ENCODE measurements at regions not wholly inside any gene's neighbourhood (a gene's known extent, or its start where the extent isn't known, plus 50 kb on each side); places are given as distances from the start of the nearest gene placed in this dataset.
"Not testable (repeated sequence)": the region's sequence is repeated elsewhere in the genome, so short reads cannot be mapped to it uniquely, and the experiment has no call there.

- Mint-ChIP-seq H3K27me3 (ENCODE audit: insufficient read depth, low read depth, poor library complexity) (peaks cover 7% of the 10 kb centered on the region), H3K36me3 (ENCODE audit: low read depth) (no peaks in the 10 kb centered on the region), H3K4me3 (no peak overlapping the region), H3K4me1 (peaks cover 41% of the 10 kb centered on the region), H3K9me3 (no peaks in the 10 kb centered on the region), H3K27ac (no peak overlapping the region)
- Histone ChIP-seq H3K4me3 (no peak overlapping the region), H3K9me2 (ENCODE audit: insufficient read depth) (no peaks in the 10 kb centered on the region), H2AFZ (peak overlapping the region; percentile 100), H4K20me1 (replicated peaks; ENCODE audit: insufficient read depth) (no peaks in the 10 kb centered on the region), H3K36me3 (ENCODE audit: insufficient read depth) (no peaks in the 10 kb centered on the region), H3K79me2 (replicated peaks; ENCODE audit: insufficient read depth) (no peaks in the 10 kb centered on the region), H3K4me1 (ENCODE audit: insufficient read depth) (peaks cover 32% of the 10 kb centered on the region), H3K4me2 (peak overlapping the region; percentile 85), H3F3A (replicated peaks; ENCODE audit: low read depth) (0 out of 2 replicates have a peak, but pooled peaks cover 2% of the 10 kb centered on the region), H3K27me3 (ENCODE audit: insufficient read depth) (no peaks in the 10 kb centered on the region), H3K27ac (ENCODE audit: low read depth) (no peak overlapping the region)
- no peak for DNase-seq (ENCODE audit: low spot score)
- no peak for ATAC-seq
- TF ChIP-seq, protein P1, sequence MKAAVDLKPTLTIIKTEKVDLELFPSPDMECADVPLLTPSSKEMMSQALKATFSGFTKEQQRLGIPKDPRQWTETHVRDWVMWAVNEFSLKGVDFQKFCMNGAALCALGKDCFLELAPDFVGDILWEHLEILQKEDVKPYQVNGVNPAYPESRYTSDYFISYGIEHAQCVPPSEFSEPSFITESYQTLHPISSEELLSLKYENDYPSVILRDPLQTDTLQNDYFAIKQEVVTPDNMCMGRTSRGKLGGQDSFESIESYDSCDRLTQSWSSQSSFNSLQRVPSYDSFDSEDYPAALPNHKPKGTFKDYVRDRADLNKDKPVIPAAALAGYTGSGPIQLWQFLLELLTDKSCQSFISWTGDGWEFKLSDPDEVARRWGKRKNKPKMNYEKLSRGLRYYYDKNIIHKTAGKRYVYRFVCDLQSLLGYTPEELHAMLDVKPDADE (IDR thresholded peaks at IDR 0.05), result no peak
- TF ChIP-seq STAT1 (IDR thresholded peaks at IDR 0.05; ENCODE audit: unreplicated experiment), result no peak
- TF ChIP-seq EZH2phosphoT487 (IDR thresholded peaks at IDR 0.05; ENCODE audit: unreplicated experiment), result no peak
- no peak for TF ChIP-seq JUNB (IDR thresholded peaks at IDR 0.05; ENCODE audit: unreplicated experiment)
- TF ChIP-seq POLR2AphosphoS5 (IDR thresholded peaks at IDR 0.05; ENCODE audit: low read depth), result no peak
- no peak for TF ChIP-seq ZNF331 (CRISPR knock-in tag; IDR thresholded peaks at IDR 0.05; ENCODE audit: low read depth)
- no peak for TF ChIP-seq CTCF (conservative IDR thresholded peaks at IDR 0.05; ENCODE audit: low read depth in 2 of 2)
- no peak for TF ChIP-seq ZNF114 (CRISPR knock-in tag; IDR thresholded peaks at IDR 0.05)
- no peak for TF ChIP-seq NANOG (IDR thresholded peaks at IDR 0.05; ENCODE audit: borderline replicate concordance)
- TF ChIP-seq ZNF462 (CRISPR knock-in tag; IDR thresholded peaks at IDR 0.05), result no peak
These were observed 65.5 kb downstream of the RPUSD4 start for GRCh38 chr11:126145954-126146353.

DNA sequence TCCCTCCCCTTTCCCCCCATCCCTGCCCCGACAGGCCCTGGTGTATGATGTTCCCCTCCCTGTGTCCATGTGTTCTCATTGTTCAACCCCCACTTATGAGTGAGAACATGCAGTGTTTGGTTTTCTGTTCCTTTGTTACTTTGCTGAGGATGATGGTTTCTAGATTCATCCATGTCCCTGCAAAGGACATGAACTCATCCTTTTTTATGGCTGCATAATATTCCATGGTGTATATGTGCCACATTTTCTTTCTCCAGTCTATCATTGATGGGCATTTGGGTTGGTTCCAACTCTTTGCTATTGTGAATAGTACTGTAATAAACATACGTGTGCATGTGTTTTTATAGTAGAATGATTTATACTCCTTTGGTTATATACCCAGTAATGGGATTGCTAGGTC lies 68.0 kb downstream of the RPUSD4 start:
- H3K36me3 Mint-ChIP-seq (ENCODE audit: low read depth); H3K4me2 ChIP-seq; H3K4me3 Mint-ChIP-seq; DNase-seq (ENCODE audit: low spot score); H4K20me1 ChIP-seq (replicated peaks; ENCODE audit: insufficient read depth); H3F3A ChIP-seq (replicated peaks; ENCODE audit: low read depth); H2AFZ ChIP-seq; H3K9me3 Mint-ChIP-seq; H3K27ac Mint-ChIP-seq; H3K27ac ChIP-seq (ENCODE audit: low read depth); ATAC-seq; H3K79me2 ChIP-seq (replicated peaks; ENCODE audit: insufficient read depth); H3K9me2 ChIP-seq (ENCODE audit: insufficient read depth); H3K4me3 ChIP-seq; H3K36me3 ChIP-seq (ENCODE audit: insufficient read depth); H3K27me3 ChIP-seq (ENCODE audit: insufficient read depth): not testable (repeated sequence)
- Mint-ChIP-seq H3K4me1 (peaks cover 50% of the 10 kb centered on the region), H3K27me3 (ENCODE audit: insufficient read depth, low read depth, poor library complexity) (peaks cover 12% of the 10 kb centered on the region)
- peaks cover 40% of the 10 kb centered on the region for H3K4me1 ChIP-seq (ENCODE audit: insufficient read depth)
